ENCODE measurements at regions not wholly inside any gene's neighbourhood (a gene's known extent, or its start where the extent isn't known, plus 50 kb on each side); places are given as distances from the start of the nearest gene placed in this dataset.

- Histone ChIP-seq H3K36me3 (ENCODE audit: control insufficient read depth in 1 of 2, insufficient read depth in 2 of 2, low read depth in 1 of 2, low read length in 2 of 2) (no peaks in the 10 kb centered on the region), H3K23ac (ENCODE audit: low read length in 2 of 2) (no peak overlapping the region), H3K4me1 (ENCODE audit: control insufficient read depth, insufficient read depth, low read depth, low read length) (no peaks in the 10 kb centered on the region), H3K4ac (ENCODE audit: low read depth in 1 of 2, low read length in 2 of 2) (no peak overlapping the region), H4K8ac (ENCODE audit: low read length) (no peak overlapping the region), H3K79me1 (replicated peaks; ENCODE audit: low read length, poor library complexity, severe bottlenecking) (no peaks in the 10 kb centered on the region), H3K4me3 (ENCODE audit: insufficient read depth in 1 of 2, low read depth in 1 of 2, low read length in 2 of 2) (no peak overlapping the region), H3K18ac (ENCODE audit: low read depth in 1 of 2, low read length in 2 of 2) (no peak overlapping the region), H2BK120ac (ENCODE audit: low read depth, low read length) (no peak overlapping the region), H3K9ac (ENCODE audit: low read length) (no peak overlapping the region), H3K27ac (ENCODE audit: low read length, poor library complexity, severe bottlenecking) (no peak overlapping the region), H2AK5ac (ENCODE audit: low read length, severe bottlenecking) (no peak overlapping the region), H2BK12ac (ENCODE audit: low read length in 2 of 2) (no peak overlapping the region), H2AFZ (ENCODE audit: low read depth, low read length) (no peak overlapping the region), H3K4me2 (ENCODE audit: low read length, poor library complexity, severe bottlenecking) (no peak overlapping the region), H2BK5ac (ENCODE audit: low read depth, low read length, poor library complexity, severe bottlenecking) (no peak overlapping the region), H2BK15ac (ENCODE audit: low read depth, poor library complexity, severe bottlenecking) (no peak overlapping the region), H3K27me3 (ENCODE audit: control insufficient read depth in 1 of 2, insufficient read depth in 1 of 2, low read length in 2 of 2) (peaks cover 0 to 50% of the 10 kb centered on the region in 2 experiments), H4K91ac (ENCODE audit: low read length) (no peak overlapping the region), H3K14ac (ENCODE audit: low read length in 2 of 2) (no peak overlapping the region), H3K9me3 (ENCODE audit: control insufficient read depth, low read length) (no peaks in the 10 kb centered on the region)
- WGBS = 13% methylated on average over 1 of the region's 2 CpGs
- no peak for DNase-seq
Measured at GRCh38 chr17:73934696-73935095, 268.8 kb upstream of the RPL38 start.

GRCh38 chr17:73936908-73937627 is 266.4 kb upstream of the RPL38 start:
- no peak overlapping the region for H3K9ac ChIP-seq (ENCODE audit: low read length)
- H3K79me1 ChIP-seq (replicated peaks; ENCODE audit: low read length, poor library complexity, severe bottlenecking) = no peaks in the 10 kb centered on the region
- whole genome bisulfite sequencing = 91% methylated on average over 6 of the region's 8 CpGs
- no peak overlapping the region for H3K23ac ChIP-seq (ENCODE audit: low read length in 2 of 2)
- H3K4me1 ChIP-seq (ENCODE audit: control insufficient read depth, insufficient read depth, low read depth, low read length) = no peaks in the 10 kb centered on the region
- H3K4me3 ChIP-seq (ENCODE audit: insufficient read depth in 1 of 2, low read depth in 1 of 2, low read length in 2 of 2) = no peak overlapping the region
- H3K27me3 ChIP-seq (ENCODE audit: control insufficient read depth in 1 of 2, insufficient read depth in 1 of 2, low read length in 2 of 2) = peaks cover 0 to 56% of the 10 kb centered on the region in 2 experiments
- H3K9me3 ChIP-seq (ENCODE audit: control insufficient read depth, low read length) = no peaks in the 10 kb centered on the region
- no peak overlapping the region for H3K4me2 ChIP-seq (ENCODE audit: low read length, poor library complexity, severe bottlenecking)
- no peak overlapping the region for H2AK5ac ChIP-seq (ENCODE audit: low read length, severe bottlenecking)
- H4K91ac ChIP-seq (ENCODE audit: low read length) = no peak overlapping the region
- H3K4ac ChIP-seq (ENCODE audit: low read depth in 1 of 2, low read length in 2 of 2) = no peak overlapping the region
- H3K36me3 ChIP-seq (ENCODE audit: control insufficient read depth in 1 of 2, insufficient read depth in 2 of 2, low read depth in 1 of 2, low read length in 2 of 2) = no peaks in the 10 kb centered on the region
- no peak overlapping the region for H2BK5ac ChIP-seq (ENCODE audit: low read depth, low read length, poor library complexity, severe bottlenecking)
- no peak overlapping the region for H2BK15ac ChIP-seq (ENCODE audit: low read depth, poor library complexity, severe bottlenecking)
- H3K27ac ChIP-seq (ENCODE audit: low read length, poor library complexity, severe bottlenecking) = no peak overlapping the region
- no peak overlapping the region for H2BK120ac ChIP-seq (ENCODE audit: low read depth, low read length)
- no peak overlapping the region for H4K8ac ChIP-seq (ENCODE audit: low read length)
- H3K14ac ChIP-seq (ENCODE audit: low read length in 2 of 2) = no peak overlapping the region
- no peak overlapping the region for H2BK12ac ChIP-seq (ENCODE audit: low read length in 2 of 2)
- H2AFZ ChIP-seq (ENCODE audit: low read depth, low read length) = no peak overlapping the region
- no peak for DNase-seq
- no peak overlapping the region for H3K18ac ChIP-seq (ENCODE audit: low read depth in 1 of 2, low read length in 2 of 2)

GRCh38 chr17:73938706-73939105 is 264.8 kb upstream of the RPL38 start:
- Histone ChIP-seq H2AFZ (ENCODE audit: low read depth, low read length) (no peak overlapping the region), H2BK120ac (ENCODE audit: low read depth, low read length) (no peak overlapping the region), H2BK5ac (ENCODE audit: low read depth, low read length, poor library complexity, severe bottlenecking) (no peak overlapping the region), H3K27me3 (ENCODE audit: control insufficient read depth in 1 of 2, insufficient read depth in 1 of 2, low read length in 2 of 2) (peaks cover 0 to 62% of the 10 kb centered on the region in 2 experiments), H3K27ac (ENCODE audit: low read length, poor library complexity, severe bottlenecking) (no peak overlapping the region), H4K8ac (ENCODE audit: low read length) (no peak overlapping the region), H3K9ac (ENCODE audit: low read length) (no peak overlapping the region), H2AK5ac (ENCODE audit: low read length, severe bottlenecking) (no peak overlapping the region), H3K23ac (ENCODE audit: low read length in 2 of 2) (no peak overlapping the region), H3K9me3 (ENCODE audit: control insufficient read depth, low read length) (no peaks in the 10 kb centered on the region), H4K91ac (ENCODE audit: low read length) (no peak overlapping the region), H2BK12ac (ENCODE audit: low read length in 2 of 2) (no peak overlapping the region), H3K4me1 (ENCODE audit: control insufficient read depth, insufficient read depth, low read depth, low read length) (no peaks in the 10 kb centered on the region), H3K14ac (ENCODE audit: low read length in 2 of 2) (no peak overlapping the region), H3K36me3 (ENCODE audit: control insufficient read depth in 1 of 2, insufficient read depth in 2 of 2, low read depth in 1 of 2, low read length in 2 of 2) (no peaks in the 10 kb centered on the region), H3K79me1 (replicated peaks; ENCODE audit: low read length, poor library complexity, severe bottlenecking) (no peaks in the 10 kb centered on the region), H3K4ac (ENCODE audit: low read depth in 1 of 2, low read length in 2 of 2) (no peak overlapping the region), H2BK15ac (ENCODE audit: low read depth, poor library complexity, severe bottlenecking) (no peak overlapping the region), H3K18ac (ENCODE audit: low read depth in 1 of 2, low read length in 2 of 2) (no peak overlapping the region), H3K4me2 (ENCODE audit: low read length, poor library complexity, severe bottlenecking) (no peak overlapping the region), H3K4me3 (ENCODE audit: insufficient read depth in 1 of 2, low read depth in 1 of 2, low read length in 2 of 2) (no peak overlapping the region)
- WGBS = 90% methylated on average over 1 of the region's 2 CpGs
- DNase-seq = no peak

- WGBS = 38% methylated on average over 2 of the region's 8 CpGs
- H3K27me3 ChIP-seq (ENCODE audit: control insufficient read depth in 1 of 2, insufficient read depth in 1 of 2, low read length in 2 of 2) = peaks cover 0 to 63% of the 10 kb centered on the region in 2 experiments
- H3K36me3 ChIP-seq (ENCODE audit: control insufficient read depth in 1 of 2, insufficient read depth in 2 of 2, low read depth in 1 of 2, low read length in 2 of 2) = no peaks in the 10 kb centered on the region
- H3K4ac ChIP-seq (ENCODE audit: low read depth in 1 of 2, low read length in 2 of 2) = no peak overlapping the region
- no peak overlapping the region for H4K91ac ChIP-seq (ENCODE audit: low read length)
- no peak overlapping the region for H3K23ac ChIP-seq (ENCODE audit: low read length in 2 of 2)
- H2BK5ac ChIP-seq (ENCODE audit: low read depth, low read length, poor library complexity, severe bottlenecking) = no peak overlapping the region
- H2BK120ac ChIP-seq (ENCODE audit: low read depth, low read length) = no peak overlapping the region
- H2BK12ac ChIP-seq (ENCODE audit: low read length in 2 of 2) = no peak overlapping the region
- no peak overlapping the region for H3K14ac ChIP-seq (ENCODE audit: low read length in 2 of 2)
- no peak overlapping the region for H2AK5ac ChIP-seq (ENCODE audit: low read length, severe bottlenecking)
- no peak overlapping the region for H2AFZ ChIP-seq (ENCODE audit: low read depth, low read length)
- H3K4me3 ChIP-seq (ENCODE audit: insufficient read depth in 1 of 2, low read depth in 1 of 2, low read length in 2 of 2) = no peak overlapping the region
- H4K8ac ChIP-seq (ENCODE audit: low read length) = no peak overlapping the region
- H3K9me3 ChIP-seq (ENCODE audit: control insufficient read depth, low read length) = no peaks in the 10 kb centered on the region
- no peak for DNase-seq
- no peak overlapping the region for H3K18ac ChIP-seq (ENCODE audit: low read depth in 1 of 2, low read length in 2 of 2)
- H3K79me1 ChIP-seq (replicated peaks; ENCODE audit: low read length, poor library complexity, severe bottlenecking) = no peaks in the 10 kb centered on the region
- no peak overlapping the region for H3K9ac ChIP-seq (ENCODE audit: low read length)
- H3K4me2 ChIP-seq (ENCODE audit: low read length, poor library complexity, severe bottlenecking) = no peak overlapping the region
- H3K27ac ChIP-seq (ENCODE audit: low read length, poor library complexity, severe bottlenecking) = no peak overlapping the region
- H3K4me1 ChIP-seq (ENCODE audit: control insufficient read depth, insufficient read depth, low read depth, low read length) = no peaks in the 10 kb centered on the region
- no peak overlapping the region for H2BK15ac ChIP-seq (ENCODE audit: low read depth, poor library complexity, severe bottlenecking)
Measured at GRCh38 chr17:73939806-73940205, 263.7 kb upstream of the RPL38 start.

Measured in mesenchymal stem cell (in vitro differentiated cells and primary cell).